GM23338 (cell line): ENCODE measurements at regions not wholly inside any gene's neighbourhood (a gene's known extent, or its start where the extent isn't known, plus 50 kb on each side); places are given as distances from the start of the nearest gene placed in this dataset.

Experiments used
- ATAC-seq: fragments of 200-7000 bp; cut with Tn5 transposase; 3 replicates; pipeline ENCODE4 v1.9.1; 2020
- DNase-seq: peaks from one replicate; pipeline ENCODE4 v3.0.0-alpha.2; 2015; ENCODE audit warnings: low spot score
- H2AFZ ChIP-seq: fragments of 200-600 bp; sonication (generic); 2 replicates; pipeline ENCODE4 v1.8.0; 2016; ENCODE audit warnings: antibody characterized with exemption, mild to moderate bottlenecking, moderate library complexity
- H3F3A ChIP-seq: fragments of 200-600 bp; sonication (generic); replicated peaks from 2 replicates; pipeline ENCODE4 v1.8.0; 2017; ENCODE audit warnings: antibody characterized with exemption, mixed run types, low read depth
- H3K27ac ChIP-seq: fragments of 200-600 bp; sonication (generic); 2 replicates; pipeline ENCODE4 v1.6.1; 2016; ENCODE audit warnings: low read depth
- H3K27me3 ChIP-seq: fragments of 200-600 bp; sonication (generic); 2 replicates; pipeline ENCODE4 v1.8.0; 2016; ENCODE audit warnings: mild to moderate bottlenecking, mixed run types, moderate library complexity; ENCODE audit not compliant: insufficient read depth
- H3K36me3 ChIP-seq: fragments of 200-600 bp; sonication (generic); 2 replicates; pipeline ENCODE4 v1.8.0; 2016; ENCODE audit warnings: mild to moderate bottlenecking; ENCODE audit not compliant: insufficient read depth
- H3K4me1 ChIP-seq: fragments of 200-600 bp; sonication (generic); 2 replicates; pipeline ENCODE4 v1.8.0; 2016; ENCODE audit warnings: mild to moderate bottlenecking, moderate library complexity; ENCODE audit not compliant: insufficient read depth
- H3K4me2 ChIP-seq: fragments of 200-600 bp; sonication (generic); 2 replicates; pipeline ENCODE4 v1.7.1; 2017; ENCODE audit warnings: mixed run types
- H3K4me3 ChIP-seq: fragments of 200-600 bp; sonication (generic); 2 replicates; pipeline ENCODE4 v1.6.1; 2016; ENCODE audit warnings: mixed run types
- H3K79me2 ChIP-seq: fragments of 200-600 bp; sonication (generic); replicated peaks from 2 replicates; pipeline ENCODE4 v1.8.0; 2017; ENCODE audit warnings: mild to moderate bottlenecking; ENCODE audit not compliant: insufficient read depth
- H3K9me2 ChIP-seq: fragments of 200-600 bp; sonication (generic); 2 replicates; pipeline ENCODE4 v1.8.0; 2017; ENCODE audit not compliant: insufficient read depth
- H4K20me1 ChIP-seq: fragments of 200-600 bp; sonication (generic); replicated peaks from 2 replicates; pipeline ENCODE4 v1.8.0; 2017; ENCODE audit warnings: mild to moderate bottlenecking; ENCODE audit not compliant: insufficient read depth
- H3K27ac Mint-ChIP-seq: 2 replicates; pipeline ENCODE4 v1.8.0; 2020; ENCODE audit warnings: inconsistent platforms, mild to moderate bottlenecking, moderate library complexity, mixed read lengths
- H3K27me3 Mint-ChIP-seq: 3 replicates; pipeline ENCODE4 v1.8.0; 2022; ENCODE audit warnings: low read depth, mild to moderate bottlenecking, moderate library complexity, mixed read lengths, inconsistent platforms; ENCODE audit not compliant: insufficient read depth, poor library complexity
- H3K36me3 Mint-ChIP-seq: 3 replicates; pipeline ENCODE4 v1.8.0; 2021; ENCODE audit warnings: low read depth, mild to moderate bottlenecking, inconsistent platforms, moderate library complexity, mixed read lengths
- H3K4me1 Mint-ChIP-seq: 3 replicates; pipeline ENCODE4 v1.8.0; 2020; ENCODE audit warnings: mild to moderate bottlenecking, inconsistent platforms, mixed read lengths
- H3K4me3 Mint-ChIP-seq: 3 replicates; pipeline ENCODE4 v1.8.0; 2021; ENCODE audit warnings: moderate library complexity, mild to moderate bottlenecking, inconsistent platforms, mixed read lengths
- H3K9me3 Mint-ChIP-seq: 3 replicates; pipeline ENCODE4 v1.8.0; 2020; ENCODE audit warnings: moderate library complexity, mild to moderate bottlenecking, inconsistent platforms, mixed read lengths
- CREB1 ChIP-seq: fragments of 250-450 bp; sonication (Bioruptor Pico); IDR thresholded peaks from 2 replicates; pipeline ENCODE4 v1.5.0; 2020; ENCODE audit warnings: low read depth, mild to moderate bottlenecking, moderate library complexity
- EZH2 ChIP-seq: fragments of 200-600 bp; sonication (generic); IDR thresholded peaks from one replicate; pipeline ENCODE4 v1.8.0; 2017; ENCODE audit warnings: antibody characterized with exemption, mild to moderate bottlenecking, low read depth; ENCODE audit not compliant: unreplicated experiment
- EZH2phosphoT487 ChIP-seq: fragments of 200-600 bp; sonication (generic); IDR thresholded peaks from one replicate; pipeline ENCODE4 v1.8.1; 2018; ENCODE audit warnings: antibody characterized with exemption; ENCODE audit not compliant: unreplicated experiment
- JUNB ChIP-seq: IDR thresholded peaks from one replicate; pipeline ENCODE4 v1.6.1; 2016; ENCODE audit warnings: antibody characterized with exemption; ENCODE audit not compliant: unreplicated experiment
- NANOG ChIP-seq: IDR thresholded peaks from 2 replicates; pipeline ENCODE4 v1.6.1; 2016; ENCODE audit warnings: antibody characterized with exemption, borderline replicate concordance
- POLR2AphosphoS5 ChIP-seq: IDR thresholded peaks from 2 replicates; pipeline ENCODE4 v1.6.1; 2016; ENCODE audit warnings: antibody characterized with exemption, low read depth
- STAT1 ChIP-seq: IDR thresholded peaks from one replicate; pipeline ENCODE4 v1.6.1; 2016; ENCODE audit warnings: antibody characterized with exemption; ENCODE audit not compliant: unreplicated experiment
- ZNF114 ChIP-seq: fragments of 250-450 bp; sonication (Bioruptor Pico); IDR thresholded peaks from 2 replicates; pipeline ENCODE4 v1.5.0; 2020; ENCODE audit warnings: mild to moderate bottlenecking, moderate library complexity
- ZNF331 ChIP-seq: fragments of 250-450 bp; sonication (Bioruptor Pico); IDR thresholded peaks from 2 replicates; pipeline ENCODE4 v1.5.0; 2020; ENCODE audit warnings: low read depth, mild to moderate bottlenecking, moderate library complexity
- TF ChIP-seq, protein P1 (sequence below): fragments of 250-450 bp; sonication (Bioruptor Pico); IDR thresholded peaks from 2 replicates; pipeline ENCODE4 v1.5.0; 2020; ENCODE audit warnings: mild to moderate bottlenecking, moderate library complexity
- TF ChIP-seq, protein P2 (sequence below): IDR thresholded peaks from 2 replicates; pipeline ENCODE4 v1.6.1; 2016; ENCODE audit warnings: antibody characterized with exemption
- TF ChIP-seq, protein P3 (sequence below): IDR thresholded peaks from one replicate; pipeline ENCODE4 v1.6.1; 2018; ENCODE audit warnings: antibody characterized with exemption; ENCODE audit not compliant: unreplicated experiment
- TF ChIP-seq, protein P4 (sequence below), 2 experiments: fragments of 200-600 bp in 1 of 2; sonication (generic) in 1 of 2; conservative IDR thresholded peaks; 2 replicates each; pipeline versions ENCODE4 v1.5.1 to v1.6.1; 2016 to 2017; ENCODE audit warnings: antibody characterized with exemption in 2 of 2, low read depth in 2 of 2, mild to moderate bottlenecking in 2 of 2, moderate library complexity in 1 of 2

DNA sequence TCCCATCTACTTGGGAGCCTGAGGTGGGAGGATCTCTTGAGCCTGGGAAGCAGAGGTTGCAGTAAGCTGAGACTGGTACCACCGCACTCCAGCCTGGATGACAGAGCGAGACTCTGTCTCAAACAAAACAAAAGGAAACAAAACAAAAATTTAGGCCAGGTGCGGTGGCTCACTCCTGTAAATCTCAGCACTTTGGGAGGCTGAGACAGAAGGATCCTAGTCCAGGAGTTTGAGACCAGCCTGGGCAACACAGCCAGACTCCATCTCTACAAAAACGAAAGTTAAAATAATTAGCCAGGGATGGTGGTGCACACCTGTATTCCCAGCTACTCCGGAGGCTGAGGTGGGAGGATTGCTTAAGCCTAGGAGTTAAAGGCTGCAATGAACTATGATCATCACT, 183.2 kb upstream of the ZNF217 start:
- Mint-ChIP-seq H3K4me3 (no peak overlapping the region), H3K9me3 (no peaks in the 10 kb centered on the region), H3K27ac (no peak overlapping the region), H3K36me3 (no peaks in the 10 kb centered on the region), H3K27me3 (peaks cover 7% of the 10 kb centered on the region), H3K4me1 (peaks cover 6% of the 10 kb centered on the region; the same call in 2 of the 3 replicates)
- Histone ChIP-seq H3K4me3 (no peak overlapping the region), H3F3A (no peaks in the 10 kb centered on the region), H3K4me1 (0 out of 2 replicates have a peak, but pooled peaks cover 4% of the 10 kb centered on the region), H3K36me3 (no peaks in the 10 kb centered on the region), H4K20me1 (no peaks in the 10 kb centered on the region), H3K27me3 (no peaks in the 10 kb centered on the region), H3K79me2 (no peaks in the 10 kb centered on the region), H3K4me2 (no peak overlapping the region), H3K27ac (no peak overlapping the region), H3K9me2 (no peaks in the 10 kb centered on the region; the same call in 1 of the 2 replicates), H2AFZ (no peak overlapping the region)
- TF ChIP-seq, protein P1, sequence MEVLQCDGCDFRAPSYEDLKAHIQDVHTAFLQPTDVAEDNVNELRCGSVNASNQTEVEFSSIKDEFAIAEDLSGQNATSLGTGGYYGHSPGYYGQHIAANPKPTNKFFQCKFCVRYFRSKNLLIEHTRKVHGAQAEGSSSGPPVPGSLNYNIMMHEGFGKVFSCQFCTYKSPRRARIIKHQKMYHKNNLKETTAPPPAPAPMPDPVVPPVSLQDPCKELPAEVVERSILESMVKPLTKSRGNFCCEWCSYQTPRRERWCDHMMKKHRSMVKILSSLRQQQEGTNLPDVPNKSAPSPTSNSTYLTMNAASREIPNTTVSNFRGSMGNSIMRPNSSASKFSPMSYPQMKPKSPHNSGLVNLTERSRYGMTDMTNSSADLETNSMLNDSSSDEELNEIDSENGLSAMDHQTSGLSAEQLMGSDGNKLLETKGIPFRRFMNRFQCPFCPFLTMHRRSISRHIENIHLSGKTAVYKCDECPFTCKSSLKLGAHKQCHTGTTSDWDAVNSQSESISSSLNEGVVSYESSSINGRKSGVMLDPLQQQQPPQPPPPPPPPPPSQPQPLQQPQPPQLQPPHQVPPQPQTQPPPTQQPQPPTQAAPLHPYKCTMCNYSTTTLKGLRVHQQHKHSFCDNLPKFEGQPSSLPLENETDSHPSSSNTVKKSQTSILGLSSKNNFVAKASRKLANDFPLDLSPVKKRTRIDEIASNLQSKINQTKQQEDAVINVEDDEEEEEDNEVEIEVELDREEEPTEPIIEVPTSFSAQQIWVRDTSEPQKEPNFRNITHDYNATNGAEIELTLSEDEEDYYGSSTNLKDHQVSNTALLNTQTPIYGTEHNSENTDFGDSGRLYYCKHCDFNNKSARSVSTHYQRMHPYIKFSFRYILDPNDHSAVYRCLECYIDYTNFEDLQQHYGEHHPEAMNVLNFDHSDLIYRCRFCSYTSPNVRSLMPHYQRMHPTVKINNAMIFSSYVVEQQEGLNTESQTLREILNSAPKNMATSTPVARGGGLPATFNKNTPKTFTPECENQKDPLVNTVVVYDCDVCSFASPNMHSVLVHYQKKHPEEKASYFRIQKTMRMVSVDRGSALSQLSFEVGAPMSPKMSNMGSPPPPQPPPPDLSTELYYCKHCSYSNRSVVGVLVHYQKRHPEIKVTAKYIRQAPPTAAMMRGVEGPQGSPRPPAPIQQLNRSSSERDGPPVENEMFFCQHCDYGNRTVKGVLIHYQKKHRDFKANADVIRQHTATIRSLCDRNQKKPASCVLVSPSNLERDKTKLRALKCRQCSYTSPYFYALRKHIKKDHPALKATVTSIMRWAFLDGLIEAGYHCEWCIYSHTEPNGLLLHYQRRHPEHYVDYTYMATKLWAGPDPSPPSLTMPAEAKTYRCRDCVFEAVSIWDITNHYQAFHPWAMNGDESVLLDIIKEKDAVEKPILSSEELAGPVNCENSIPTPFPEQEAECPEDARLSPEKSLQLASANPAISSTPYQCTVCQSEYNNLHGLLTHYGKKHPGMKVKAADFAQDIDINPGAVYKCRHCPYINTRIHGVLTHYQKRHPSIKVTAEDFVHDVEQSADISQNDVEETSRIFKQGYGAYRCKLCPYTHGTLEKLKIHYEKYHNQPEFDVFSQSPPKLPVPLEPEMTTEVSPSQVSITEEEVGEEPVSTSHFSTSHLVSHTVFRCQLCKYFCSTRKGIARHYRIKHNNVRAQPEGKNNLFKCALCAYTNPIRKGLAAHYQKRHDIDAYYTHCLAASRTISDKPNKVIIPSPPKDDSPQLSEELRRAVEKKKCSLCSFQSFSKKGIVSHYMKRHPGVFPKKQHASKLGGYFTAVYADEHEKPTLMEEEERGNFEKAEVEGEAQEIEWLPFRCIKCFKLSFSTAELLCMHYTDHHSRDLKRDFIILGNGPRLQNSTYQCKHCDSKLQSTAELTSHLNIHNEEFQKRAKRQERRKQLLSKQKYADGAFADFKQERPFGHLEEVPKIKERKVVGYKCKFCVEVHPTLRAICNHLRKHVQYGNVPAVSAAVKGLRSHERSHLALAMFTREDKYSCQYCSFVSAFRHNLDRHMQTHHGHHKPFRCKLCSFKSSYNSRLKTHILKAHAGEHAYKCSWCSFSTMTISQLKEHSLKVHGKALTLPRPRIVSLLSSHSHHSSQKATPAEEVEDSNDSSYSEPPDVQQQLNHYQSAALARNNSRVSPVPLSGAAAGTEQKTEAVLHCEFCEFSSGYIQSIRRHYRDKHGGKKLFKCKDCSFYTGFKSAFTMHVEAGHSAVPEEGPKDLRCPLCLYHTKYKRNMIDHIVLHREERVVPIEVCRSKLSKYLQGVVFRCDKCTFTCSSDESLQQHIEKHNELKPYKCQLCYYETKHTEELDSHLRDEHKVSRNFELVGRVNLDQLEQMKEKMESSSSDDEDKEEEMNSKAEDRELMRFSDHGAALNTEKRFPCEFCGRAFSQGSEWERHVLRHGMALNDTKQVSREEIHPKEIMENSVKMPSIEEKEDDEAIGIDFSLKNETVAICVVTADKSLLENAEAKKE (CRISPR knock-in tag): no peak
- no peak for TF ChIP-seq STAT1
- no peak for TF ChIP-seq ZNF114 (CRISPR knock-in tag)
- TF ChIP-seq, protein P2, sequence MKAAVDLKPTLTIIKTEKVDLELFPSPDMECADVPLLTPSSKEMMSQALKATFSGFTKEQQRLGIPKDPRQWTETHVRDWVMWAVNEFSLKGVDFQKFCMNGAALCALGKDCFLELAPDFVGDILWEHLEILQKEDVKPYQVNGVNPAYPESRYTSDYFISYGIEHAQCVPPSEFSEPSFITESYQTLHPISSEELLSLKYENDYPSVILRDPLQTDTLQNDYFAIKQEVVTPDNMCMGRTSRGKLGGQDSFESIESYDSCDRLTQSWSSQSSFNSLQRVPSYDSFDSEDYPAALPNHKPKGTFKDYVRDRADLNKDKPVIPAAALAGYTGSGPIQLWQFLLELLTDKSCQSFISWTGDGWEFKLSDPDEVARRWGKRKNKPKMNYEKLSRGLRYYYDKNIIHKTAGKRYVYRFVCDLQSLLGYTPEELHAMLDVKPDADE: no peak
- TF ChIP-seq, protein P3, sequence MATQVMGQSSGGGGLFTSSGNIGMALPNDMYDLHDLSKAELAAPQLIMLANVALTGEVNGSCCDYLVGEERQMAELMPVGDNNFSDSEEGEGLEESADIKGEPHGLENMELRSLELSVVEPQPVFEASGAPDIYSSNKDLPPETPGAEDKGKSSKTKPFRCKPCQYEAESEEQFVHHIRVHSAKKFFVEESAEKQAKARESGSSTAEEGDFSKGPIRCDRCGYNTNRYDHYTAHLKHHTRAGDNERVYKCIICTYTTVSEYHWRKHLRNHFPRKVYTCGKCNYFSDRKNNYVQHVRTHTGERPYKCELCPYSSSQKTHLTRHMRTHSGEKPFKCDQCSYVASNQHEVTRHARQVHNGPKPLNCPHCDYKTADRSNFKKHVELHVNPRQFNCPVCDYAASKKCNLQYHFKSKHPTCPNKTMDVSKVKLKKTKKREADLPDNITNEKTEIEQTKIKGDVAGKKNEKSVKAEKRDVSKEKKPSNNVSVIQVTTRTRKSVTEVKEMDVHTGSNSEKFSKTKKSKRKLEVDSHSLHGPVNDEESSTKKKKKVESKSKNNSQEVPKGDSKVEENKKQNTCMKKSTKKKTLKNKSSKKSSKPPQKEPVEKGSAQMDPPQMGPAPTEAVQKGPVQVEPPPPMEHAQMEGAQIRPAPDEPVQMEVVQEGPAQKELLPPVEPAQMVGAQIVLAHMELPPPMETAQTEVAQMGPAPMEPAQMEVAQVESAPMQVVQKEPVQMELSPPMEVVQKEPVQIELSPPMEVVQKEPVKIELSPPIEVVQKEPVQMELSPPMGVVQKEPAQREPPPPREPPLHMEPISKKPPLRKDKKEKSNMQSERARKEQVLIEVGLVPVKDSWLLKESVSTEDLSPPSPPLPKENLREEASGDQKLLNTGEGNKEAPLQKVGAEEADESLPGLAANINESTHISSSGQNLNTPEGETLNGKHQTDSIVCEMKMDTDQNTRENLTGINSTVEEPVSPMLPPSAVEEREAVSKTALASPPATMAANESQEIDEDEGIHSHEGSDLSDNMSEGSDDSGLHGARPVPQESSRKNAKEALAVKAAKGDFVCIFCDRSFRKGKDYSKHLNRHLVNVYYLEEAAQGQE: no peak
- no peak for TF ChIP-seq NANOG
- TF ChIP-seq CREB1 (CRISPR knock-in tag): no peak
- TF ChIP-seq POLR2AphosphoS5: no peak
- TF ChIP-seq, protein P4, sequence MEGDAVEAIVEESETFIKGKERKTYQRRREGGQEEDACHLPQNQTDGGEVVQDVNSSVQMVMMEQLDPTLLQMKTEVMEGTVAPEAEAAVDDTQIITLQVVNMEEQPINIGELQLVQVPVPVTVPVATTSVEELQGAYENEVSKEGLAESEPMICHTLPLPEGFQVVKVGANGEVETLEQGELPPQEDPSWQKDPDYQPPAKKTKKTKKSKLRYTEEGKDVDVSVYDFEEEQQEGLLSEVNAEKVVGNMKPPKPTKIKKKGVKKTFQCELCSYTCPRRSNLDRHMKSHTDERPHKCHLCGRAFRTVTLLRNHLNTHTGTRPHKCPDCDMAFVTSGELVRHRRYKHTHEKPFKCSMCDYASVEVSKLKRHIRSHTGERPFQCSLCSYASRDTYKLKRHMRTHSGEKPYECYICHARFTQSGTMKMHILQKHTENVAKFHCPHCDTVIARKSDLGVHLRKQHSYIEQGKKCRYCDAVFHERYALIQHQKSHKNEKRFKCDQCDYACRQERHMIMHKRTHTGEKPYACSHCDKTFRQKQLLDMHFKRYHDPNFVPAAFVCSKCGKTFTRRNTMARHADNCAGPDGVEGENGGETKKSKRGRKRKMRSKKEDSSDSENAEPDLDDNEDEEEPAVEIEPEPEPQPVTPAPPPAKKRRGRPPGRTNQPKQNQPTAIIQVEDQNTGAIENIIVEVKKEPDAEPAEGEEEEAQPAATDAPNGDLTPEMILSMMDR (conservative IDR thresholded peaks at IDR 0.05; ENCODE audit: low read depth in 2 of 2): no peak
- no peak for TF ChIP-seq JUNB
- TF ChIP-seq EZH2phosphoT487: no peak
- no peak for TF ChIP-seq EZH2
- TF ChIP-seq ZNF331 (CRISPR knock-in tag): no peak
- DNase-seq (no peak), ATAC-seq (no peak)
